ENCODE measurements at regions not wholly inside any gene's neighbourhood (a gene's known extent, or its start where the extent isn't known, plus 50 kb on each side); places are given as distances from the start of the nearest gene placed in this dataset.
A peak's percentile ranks its signal among the peaks of the same experiment; 100 is the strongest.

DNA sequence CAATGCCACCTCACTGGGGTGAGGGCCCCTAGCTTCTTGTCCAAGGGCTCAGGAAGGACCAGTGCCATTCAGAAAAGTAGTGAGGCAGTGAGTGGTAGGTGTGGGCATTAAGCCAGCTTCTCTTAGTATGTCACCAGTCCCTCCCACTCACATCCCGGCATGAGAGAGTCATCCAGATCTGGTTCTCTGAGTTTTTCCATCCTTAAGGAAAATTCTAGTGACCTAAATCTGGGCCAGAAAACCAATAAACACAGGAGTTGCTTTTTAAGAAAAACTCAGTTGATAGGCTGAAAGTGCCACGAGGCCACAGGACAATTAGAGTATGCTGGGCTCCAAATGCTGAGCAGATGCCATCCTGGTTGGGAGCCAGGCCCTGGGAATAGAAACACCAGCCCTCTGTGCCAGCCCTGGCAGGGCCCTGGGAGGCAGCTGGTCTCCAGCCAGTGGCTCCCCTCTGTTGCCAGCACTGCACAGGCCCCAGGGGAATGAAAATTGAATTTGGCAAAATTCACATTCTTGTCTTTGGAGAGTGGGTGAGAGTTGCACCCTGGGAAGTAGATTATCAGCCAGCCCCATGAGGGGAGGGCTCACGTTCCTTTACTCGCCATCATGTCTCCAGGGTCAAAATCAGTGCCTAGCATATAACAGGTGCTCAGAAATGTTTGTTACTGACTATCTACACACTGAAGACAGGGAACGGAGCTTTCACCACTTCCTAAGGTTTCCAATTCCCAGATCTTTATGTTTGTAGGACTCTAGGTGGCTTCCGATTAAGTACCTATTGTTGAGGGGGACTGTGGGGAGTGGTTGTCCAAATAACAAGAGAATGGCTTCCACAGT is 52.8 kb downstream of the FAM43A start:
- ATAC-seq (peak; percentile 99), DNase-seq (peak; percentile 88)
- intact Hi-C loops (cut with micrococcal nuclease), result no loop called here

DNA sequence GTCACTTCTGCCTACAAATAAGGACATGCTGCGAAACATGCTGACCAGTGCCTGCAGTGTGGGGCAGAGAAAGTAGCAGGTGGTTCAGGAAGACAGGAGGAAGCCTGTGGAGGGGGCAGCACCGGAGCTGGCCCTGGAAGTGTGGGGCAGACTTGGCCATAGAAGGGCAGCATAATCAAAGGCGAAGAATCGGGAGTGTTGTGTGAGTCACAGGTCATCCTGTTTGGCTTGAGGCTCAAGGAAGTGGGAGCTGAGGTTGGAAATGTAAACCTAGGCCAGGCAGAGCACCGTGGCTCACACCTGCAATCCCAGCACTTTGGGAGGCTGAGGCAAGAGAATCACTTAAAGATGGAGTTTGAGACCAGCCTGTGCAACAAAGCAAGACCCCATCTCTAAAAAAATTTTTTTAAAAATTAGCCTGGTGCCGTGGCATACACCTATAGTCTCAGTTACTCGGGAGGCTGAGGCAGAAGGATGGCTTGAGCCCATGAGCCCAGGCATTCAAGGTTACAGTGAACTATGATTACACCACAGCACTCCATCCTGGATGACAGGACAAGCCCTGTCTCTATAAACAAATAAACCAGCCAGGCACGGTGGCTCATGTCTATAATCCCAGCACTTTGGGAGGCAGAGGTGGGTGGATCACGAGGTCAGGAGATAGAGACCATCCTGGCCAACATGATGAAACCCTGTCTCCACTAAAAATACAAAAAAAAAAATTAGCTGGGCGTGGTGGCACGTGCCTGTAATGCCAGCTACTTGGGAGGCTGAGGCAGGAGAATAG is 54.0 kb downstream of the FAM43A start:
- no peak for DNase-seq
- ATAC-seq, result no peak
- intact Hi-C loops (cut with micrococcal nuclease), result no loop called here

DNA sequence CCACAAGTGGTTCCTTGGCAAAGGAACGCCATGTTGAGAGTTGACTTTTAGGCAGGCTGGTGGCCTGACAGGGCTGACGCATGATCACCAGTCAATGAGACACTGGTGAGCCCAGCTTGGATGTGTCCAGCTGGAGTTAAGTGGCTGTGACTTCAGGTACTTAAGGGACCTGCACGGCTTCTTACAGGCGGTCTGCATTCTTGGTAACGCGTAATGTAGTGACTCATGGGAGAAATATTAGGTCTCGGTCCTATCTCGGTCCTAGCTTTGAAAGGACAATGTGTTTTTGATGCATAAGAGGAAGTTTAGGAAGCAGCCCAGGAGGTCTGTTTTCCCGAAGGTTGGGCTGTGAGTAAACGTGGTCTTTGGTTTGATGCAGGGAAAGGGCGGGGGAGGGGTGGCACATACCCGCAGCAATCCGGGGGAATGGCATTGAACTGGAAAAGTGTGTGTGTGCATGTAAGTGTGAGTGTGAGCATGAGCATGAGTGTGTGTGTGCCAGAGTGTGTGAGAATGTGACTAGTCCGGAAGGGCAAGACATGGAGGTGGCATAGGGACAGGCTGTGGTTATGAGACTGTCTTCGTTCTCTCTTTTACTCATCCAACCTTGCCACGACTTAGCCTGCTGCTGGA is 55.3 kb downstream of the FAM43A start:
- ATAC-seq, result no peak
- no peak for DNase-seq
- intact Hi-C loops (cut with micrococcal nuclease), result no loop called here

DNA sequence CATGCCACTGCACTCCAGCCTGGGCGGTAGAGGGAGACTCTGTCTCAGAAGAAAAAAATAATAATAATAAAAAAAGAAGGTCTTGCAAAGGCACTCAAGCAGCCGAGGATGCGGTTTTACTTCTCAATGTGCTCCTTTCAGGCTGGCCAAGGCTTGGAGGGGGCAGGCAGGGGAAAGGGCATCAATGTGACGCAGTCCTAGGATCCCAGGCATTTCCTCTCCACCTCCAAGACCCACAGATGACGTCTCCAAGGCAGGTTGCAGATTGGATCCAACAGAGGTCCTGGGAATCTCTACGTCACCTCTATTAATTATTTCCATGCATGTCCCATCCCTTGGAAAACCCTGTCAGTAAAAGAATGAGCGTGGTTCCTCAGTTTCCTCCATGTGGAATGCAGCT is 56.2 kb downstream of the FAM43A start:
- ATAC-seq (no peak), DNase-seq (no peak)
- intact Hi-C loops (cut with micrococcal nuclease), result no loop called here

DNA sequence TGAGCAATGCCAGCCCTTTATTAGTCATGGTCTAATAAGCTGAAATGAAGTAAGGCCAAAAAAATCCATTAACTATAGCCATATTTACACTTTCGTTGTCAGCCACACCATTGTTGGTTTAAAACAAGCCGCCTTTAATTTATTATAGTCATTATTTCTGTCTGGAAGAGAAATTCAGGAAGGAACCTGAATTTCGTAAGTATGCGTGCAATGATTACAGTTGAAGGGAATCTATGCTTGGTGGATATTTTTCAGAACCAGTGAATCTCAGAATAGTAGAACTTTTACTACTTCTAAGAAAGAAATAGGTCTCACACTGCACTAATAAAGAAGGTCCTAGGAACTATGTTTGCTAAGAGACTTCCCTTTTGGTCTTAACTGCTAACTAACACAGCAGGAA is 59.1 kb downstream of the FAM43A start:
- intact Hi-C loops (cut with micrococcal nuclease), result no loop called here
- no peak for ATAC-seq
- DNase-seq, result no peak

DNA sequence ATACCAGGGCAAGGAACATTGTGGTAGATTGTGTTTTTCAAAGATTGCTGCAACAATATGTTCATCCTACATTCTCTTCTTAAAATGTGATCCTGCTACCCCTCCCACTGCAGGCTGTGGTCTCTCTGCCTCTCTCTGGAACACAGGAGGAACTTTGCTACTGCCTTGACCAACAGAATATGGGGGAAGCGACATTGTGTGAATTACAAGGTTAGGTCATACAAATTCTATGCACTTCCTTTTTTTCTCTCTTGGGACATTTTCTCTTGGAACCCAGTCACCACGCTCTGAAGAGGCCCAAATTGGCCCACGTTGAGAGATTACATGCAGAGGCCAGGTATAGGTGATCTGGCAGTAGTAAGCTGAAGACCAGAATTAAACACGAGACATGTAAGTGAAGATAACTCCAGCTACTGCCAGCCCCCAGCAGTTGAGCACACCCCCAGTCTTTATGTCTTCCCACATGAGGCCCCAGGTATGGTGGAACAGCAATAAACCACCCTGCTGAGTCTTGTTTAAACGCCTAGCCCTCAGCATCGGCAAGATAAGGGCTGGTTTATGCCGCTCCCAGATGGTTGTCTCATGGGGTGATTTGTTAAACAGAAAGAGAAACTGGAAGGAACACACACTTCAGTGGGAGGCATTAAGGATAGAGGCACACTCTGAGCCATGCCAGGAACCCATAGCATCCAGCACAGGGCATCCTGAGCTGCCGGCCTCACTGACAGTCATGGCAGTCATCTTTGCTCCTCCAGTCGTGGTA is 59.9 kb downstream of the FAM43A start:
- ATAC-seq, result no peak
- intact Hi-C loops (cut with micrococcal nuclease), result no loop called here

DNA sequence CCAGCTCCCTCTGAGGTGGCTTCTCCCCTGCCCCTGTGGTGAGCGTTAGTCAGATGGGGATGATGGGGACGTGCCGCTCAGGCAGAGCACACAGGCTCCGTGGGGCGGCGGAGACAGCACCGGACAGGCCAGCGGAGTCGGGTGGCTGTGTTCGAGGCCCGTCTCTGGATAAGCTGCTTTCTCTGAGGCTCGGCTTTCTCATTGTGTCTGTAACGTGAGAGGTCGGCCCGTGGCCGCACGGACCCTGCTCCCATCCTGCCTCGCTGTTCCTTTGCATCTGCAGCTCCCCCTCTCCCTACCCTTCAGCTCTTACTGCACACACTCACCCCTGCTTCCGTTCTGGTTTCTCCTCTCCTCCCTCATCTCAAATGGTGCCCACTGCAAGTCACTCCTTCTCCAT is 62.5 kb downstream of the FAM43A start:
- no peak for DNase-seq
- ATAC-seq, result no peak
- intact Hi-C loops (cut with micrococcal nuclease), result no loop called here

More for the DNA sequence above, 59.9 kb downstream of the FAM43A start:
- DNase-seq, result no peak

DNA sequence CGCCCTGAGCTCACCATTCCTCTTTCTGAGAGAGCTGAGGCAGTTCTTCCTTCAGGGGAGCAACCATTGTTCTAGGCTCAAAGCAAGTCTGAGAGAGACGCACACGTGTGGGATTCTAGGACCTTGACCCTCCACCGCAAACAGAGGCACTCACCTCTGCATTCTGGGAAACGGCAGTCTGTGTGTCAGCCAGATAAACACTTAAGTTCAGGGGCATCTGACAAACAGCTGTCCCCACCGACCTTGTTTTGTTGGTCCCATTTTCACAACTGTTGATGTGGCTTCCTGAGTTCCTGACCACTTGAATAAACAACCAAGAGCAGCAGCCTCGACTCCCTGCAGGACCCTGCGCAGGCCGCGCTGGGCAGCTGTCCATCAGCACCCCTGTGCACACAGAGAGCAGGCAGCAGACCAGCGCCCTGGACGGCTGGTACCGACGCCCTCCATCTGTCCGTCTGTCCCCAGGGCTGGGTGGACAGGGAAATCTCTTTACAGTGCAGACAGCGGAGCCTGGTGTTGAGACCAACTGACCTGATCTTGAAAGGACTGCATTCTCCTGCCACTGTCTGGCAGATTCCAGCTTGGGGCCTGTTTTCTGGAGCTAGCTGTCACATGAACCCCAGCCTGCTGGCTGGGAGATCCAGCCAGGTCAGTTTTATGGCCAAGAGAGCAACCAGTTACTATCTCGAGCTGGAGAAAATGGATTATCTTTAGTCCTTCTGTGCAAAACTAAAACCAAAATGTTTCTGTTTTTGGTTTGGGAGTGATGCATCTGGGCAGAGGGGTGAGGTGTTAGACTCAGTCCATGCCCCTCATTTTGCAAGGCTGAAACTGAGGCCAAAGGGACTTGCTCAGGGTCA is 64.2 kb downstream of the FAM43A start:
- ATAC-seq (peak; percentile 32), DNase-seq (peak; percentile 39)
- intact Hi-C loops (cut with micrococcal nuclease), result no loop called here

DNA sequence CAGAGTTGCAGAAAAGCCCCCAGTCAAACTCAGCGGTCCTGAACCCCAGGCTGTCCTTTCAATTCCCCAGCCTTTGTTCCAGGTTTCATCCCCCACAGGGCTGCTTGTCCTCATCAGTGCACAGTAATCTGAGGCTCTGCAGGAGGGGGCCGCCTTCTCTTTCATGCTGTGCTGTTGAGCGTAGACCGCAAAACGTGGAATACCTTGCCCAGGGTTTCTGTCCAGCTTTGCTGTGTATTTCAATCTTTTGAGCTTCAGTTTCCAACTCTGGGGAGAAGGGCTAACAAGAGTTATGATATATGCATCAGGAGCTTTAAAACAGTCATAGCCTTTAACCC is 64.8 kb downstream of the FAM43A start:
- DNase-seq (no peak), ATAC-seq (no peak)
- intact Hi-C loops (cut with micrococcal nuclease), result no loop called here

DNA sequence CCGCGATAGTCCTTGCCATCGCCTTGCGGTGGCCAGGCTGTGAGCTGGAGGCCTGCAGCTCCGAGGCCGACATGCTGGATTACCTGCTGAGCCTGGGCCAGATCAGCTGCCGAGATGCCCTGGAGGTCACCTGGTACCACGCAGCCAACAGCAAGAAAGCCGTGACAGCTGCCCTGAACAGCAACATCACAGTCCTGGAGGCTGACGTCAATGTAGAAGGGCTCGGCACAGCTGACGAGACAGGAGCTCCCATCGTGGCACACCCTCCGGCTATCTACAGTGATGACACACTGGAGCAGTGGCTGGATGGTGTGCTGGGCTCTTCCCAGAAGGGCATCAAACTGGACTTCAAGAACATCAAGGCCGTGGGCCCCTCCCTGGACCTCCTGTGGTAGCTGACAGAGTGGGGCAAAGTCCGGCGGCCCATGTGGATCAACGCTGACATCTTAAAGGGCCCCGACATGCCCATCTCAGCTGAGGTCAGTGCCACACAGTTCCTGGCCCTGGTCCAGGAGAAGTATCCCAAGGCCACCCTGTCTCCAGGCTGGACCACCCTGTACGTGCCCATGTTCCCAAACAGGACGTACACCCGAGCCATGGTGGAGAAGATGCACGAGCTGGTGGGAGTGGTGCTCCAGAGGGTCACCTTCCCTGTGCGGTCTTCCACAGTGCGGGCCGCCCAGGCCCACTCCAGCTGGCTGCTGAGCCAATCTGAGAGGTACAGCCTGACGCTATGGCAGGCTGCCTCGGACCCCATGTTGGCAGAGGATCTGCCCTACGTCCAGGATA is 70.2 kb downstream of the FAM43A start:
- DNase-seq (no peak), ATAC-seq (no peak)
- intact Hi-C loops (cut with micrococcal nuclease), result no loop called here

DNA sequence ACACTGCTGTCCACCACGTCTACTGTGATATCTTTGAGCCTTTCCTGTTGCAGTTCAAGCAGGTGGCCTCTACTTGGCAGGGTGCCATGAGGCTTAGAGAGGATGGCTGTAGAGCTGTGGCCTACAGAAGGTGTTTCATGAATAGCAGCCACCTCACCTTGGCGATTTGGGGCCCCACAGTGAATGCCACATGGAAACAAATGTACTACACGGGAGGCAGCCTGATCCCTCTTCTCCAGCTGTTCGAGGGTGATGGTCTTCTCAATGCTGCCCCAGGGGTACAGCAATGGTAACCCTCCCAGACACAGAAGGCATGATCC is 70.7 kb downstream of the FAM43A start:
- intact Hi-C loops (cut with micrococcal nuclease), result no loop called here
- ATAC-seq, result no peak

DNA sequence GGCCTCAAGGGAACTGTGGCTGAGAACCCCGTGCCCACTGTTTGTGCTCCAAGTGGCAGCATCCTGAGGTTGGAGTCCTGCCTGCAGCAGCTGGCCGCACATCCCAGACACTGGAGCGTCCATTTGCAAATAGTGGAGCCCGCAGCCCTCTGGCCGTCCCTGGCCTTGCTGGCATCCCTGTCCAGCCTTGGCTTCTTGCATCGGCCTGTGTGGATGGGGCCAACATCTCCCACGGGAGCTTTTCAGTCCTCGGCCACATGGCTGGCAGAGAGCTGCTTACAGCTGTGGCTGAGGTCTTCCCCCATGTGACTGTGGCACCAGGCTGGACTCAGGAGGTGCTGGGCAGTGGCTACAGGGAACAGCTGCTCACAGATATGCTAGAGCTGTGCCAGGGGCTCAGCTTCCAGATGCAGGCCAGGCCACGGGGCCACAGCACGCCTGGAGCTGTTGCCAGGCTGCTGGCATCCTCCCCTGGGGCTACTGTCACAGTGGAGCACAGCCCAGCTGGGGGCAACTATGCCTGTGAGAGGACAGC is 71.2 kb downstream of the FAM43A start:
- DNase-seq, result peak; percentile 57
- ATAC-seq, result peak; percentile 51
- intact Hi-C loops (cut with micrococcal nuclease), result no loop called here

More for the DNA sequence above, 70.7 kb downstream of the FAM43A start:
- DNase-seq, result no peak

DNA sequence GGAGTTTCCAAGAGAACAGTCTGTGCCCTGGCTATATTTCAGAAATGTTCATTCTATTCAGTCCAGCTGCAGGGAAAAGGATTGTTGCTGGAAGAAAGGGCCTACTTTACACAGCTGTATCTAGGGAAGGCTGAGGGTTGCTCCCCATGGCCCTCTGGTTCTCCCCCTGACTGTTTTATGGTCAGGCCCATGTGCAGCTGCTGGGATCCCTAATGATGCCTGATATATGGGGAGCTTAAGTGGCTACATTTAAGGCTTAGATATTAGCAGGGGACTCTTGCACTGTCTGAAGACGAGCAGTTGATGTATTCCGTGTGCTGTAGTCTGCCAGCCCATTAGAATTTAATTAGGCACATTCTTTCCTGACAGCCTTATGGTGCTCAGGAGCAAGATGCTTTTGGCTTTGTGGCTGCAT is 72.0 kb downstream of the FAM43A start:
- intact Hi-C loops (cut with micrococcal nuclease), result no loop called here
- DNase-seq, result peak; percentile 44
- ATAC-seq, result peak; percentile 82

DNA sequence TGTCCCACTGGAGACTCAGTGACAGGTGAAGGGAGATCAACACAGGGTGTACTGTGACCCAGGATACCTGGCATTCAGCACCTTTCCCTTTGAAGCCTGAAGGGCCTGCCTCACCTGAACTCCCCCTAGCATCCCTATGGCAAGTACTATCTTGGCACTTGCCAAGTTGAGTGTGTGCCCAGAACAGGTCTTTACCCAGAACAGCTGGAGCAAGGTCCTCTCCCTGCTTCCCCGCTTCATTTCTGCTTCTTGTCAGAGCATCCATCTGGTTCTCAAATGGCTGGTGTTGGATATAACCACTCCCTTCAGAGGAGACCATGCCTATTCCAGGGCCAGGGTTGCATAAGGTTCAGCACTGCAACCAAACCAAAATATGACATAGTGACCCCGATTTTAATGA is 73.0 kb downstream of the FAM43A start:
- intact Hi-C loops (cut with micrococcal nuclease), result no loop called here
- ATAC-seq, result no peak
- DNase-seq, result no peak

DNA sequence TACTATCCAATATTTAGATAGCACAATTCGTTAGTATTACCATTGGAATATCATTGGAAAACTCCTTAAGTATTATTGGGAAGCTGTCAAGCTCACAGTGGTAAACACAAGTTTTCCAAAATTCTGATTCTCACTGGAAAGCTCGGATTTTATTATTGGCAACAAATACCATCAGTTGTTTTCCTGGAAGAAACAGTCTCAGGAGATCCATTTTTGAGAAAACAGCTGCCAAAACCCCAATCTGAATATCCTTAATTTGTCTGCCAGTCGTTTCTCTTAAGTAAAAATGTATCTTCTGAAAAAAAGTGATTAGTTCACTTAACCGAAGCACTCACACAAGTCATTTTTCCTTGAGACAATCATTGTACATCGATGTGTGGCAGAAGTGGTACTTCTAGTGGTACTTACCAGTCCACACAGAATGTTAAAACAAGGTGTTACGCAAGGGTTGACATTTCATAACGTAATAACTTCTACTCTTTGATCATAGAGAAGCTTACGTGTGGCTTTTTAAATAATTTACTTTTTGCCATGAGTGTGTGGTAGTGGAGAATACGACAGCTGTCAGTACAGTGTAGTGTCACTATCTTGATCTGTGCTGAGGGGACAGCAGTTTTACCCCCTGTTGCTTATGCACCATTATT is 74.9 kb downstream of the FAM43A start:
- intact Hi-C loops (cut with micrococcal nuclease), result loop anchor here (10.0 kb wide), 1 partner anchor 66 kb away; no protein-coding TSS in a partner anchor
- ATAC-seq, result peak; percentile 14
- DNase-seq, result no peak

DNA sequence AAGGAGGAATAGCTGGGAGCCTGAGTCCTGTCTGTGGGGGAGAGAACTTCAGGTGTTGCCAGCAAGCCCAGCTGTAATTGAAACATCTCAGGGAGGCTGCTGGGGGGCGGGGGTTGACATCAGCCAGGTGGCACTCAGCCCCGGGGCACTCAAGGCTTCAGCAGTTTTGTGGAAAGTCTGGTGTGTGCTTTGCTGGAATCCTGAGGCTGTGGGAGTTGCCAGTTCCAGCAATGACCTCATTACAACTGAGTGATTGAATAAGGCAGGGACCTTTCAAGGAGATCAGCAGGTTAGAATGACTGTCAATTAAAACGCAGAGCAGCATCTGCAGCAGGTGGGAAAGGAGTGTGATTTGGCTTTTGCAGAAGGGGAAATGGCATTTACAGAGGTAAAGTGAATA is 75.7 kb downstream of the FAM43A start:
- intact Hi-C loops (cut with micrococcal nuclease), result loop anchor here (10.0 kb wide), 1 partner anchor 67 kb away; no protein-coding TSS in a partner anchor
- DNase-seq (peak; percentile 58), ATAC-seq (peak; percentile 56)

DNA sequence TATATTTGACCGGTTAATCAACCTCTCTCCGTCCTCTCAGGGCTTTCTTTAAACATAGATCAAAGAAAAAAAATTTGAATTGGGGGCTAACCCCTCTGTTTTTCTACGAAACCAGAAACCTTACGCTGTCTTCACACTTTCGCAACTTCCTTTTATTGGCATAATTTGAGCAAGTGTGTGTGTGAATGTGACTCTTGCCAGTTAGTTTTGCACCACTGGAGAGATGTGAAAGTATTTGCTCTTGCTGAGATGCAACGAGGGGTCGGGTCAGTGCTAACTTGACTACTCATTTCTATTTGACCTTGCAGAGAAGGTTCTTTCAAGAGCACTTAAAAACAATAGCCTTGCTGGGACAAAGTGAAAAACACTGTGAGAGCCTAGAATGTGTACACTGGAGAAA is 81.2 kb downstream of the FAM43A start:
- DNase-seq, result no peak
- intact Hi-C loops (cut with micrococcal nuclease), result loop anchor here (10.0 kb wide), 1 partner anchor 72 kb away; no protein-coding TSS in a partner anchor

More for the DNA sequence above, 81.2 kb downstream of the FAM43A start:
- no peak for ATAC-seq
